ENCODE measurements at regions not wholly inside any gene's neighbourhood (a gene's known extent, or its start where the extent isn't known, plus 50 kb on each side); places are given as distances from the start of the nearest gene placed in this dataset.

DNA sequence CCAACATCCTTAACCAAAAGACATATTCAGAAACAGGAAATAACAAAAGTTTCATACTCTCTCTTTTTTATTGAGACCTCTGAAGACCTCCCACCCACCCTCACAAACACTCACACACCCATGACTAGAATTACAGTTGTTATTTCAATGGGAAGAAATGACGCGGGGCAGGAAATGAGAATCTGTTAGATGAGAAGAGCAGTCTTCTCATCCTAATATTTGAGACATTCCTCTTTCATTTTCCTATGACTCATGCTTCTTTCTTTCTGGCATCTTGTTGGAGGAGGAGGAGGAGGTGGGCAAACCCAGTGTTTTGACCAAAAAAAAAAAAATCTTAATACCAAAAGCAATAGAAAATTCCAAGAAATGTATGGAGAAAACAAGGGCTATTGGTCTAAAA, 179.5 kb upstream of the TARS1 start:
- ChIA-PET POLR2A (no interaction called here), CTCF (interaction anchor here (0.7 kb wide), 1 partner anchor 621 kb away, joined by 4 read pairs; no protein-coding TSS in a partner anchor)
- H3K4me3 ChIP-seq = no peak overlapping the region
- DNase-seq (ENCODE audit: low read depth in 1 of 2, low spot score in 1 of 2) (no peak), ATAC-seq (no peak), FAIRE-seq (no peak)
- 0 out of 3 replicates have a peak, but pooled peaks cover 8% of the 10 kb centered on the region for H3K4me1 ChIP-seq
- TF ChIP-seq FOSL2 (IDR thresholded peaks at IDR 0.05) (no peak), FOSL2 (CRISPR knock-in tag; IDR thresholded peaks at IDR 0.05) (peak; percentile 34; the same call in 1 of the 2 replicates), TFCP2L1 (CRISPR knock-in tag; IDR thresholded peaks at IDR 0.05) (no peak), MAZ (IDR thresholded peaks at IDR 0.05; ENCODE audit: borderline replicate concordance, low read depth, low read length) (no peak), MAFK (IDR thresholded peaks at IDR 0.05; ENCODE audit: partially characterized antibody) (no peak)
- WGBS (ENCODE audit: missing lambda C conversion rate) = 79% methylated on average over 2 of the region's 2 CpGs
- 0 out of 3 replicates have a peak, but pooled peaks cover 6% of the 10 kb centered on the region for H3K9me3 ChIP-seq
- no peak overlapping the region for H3K4me2 ChIP-seq
- no peak overlapping the region for H3K27ac ChIP-seq

DNA sequence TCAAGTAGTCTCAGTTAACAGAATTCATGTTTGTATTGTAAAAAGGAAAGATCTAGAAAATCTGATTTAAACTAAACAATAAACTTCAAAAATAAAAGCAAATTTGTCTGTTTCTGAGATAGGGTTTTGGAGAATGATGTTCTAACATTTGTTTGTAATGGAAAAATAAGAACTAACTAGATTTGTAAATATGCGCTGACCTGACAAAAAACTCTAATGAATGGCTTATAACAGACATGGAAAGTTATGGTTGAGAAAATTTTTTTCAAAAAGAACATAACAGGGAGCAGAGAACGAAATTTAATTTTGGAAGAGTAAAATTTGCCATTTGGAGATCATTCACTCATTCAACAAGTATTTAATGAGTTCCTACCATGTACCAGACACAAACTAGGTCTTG, 179.0 kb upstream of the TARS1 start:
- CTCF ChIA-PET = interaction anchor here (0.7 kb wide), 1 partner anchor 621 kb away, joined by 4 read pairs; no protein-coding TSS in a partner anchor
- POLR2A ChIA-PET = no interaction called here
- no peak overlapping the region for H3K27ac ChIP-seq

DNA sequence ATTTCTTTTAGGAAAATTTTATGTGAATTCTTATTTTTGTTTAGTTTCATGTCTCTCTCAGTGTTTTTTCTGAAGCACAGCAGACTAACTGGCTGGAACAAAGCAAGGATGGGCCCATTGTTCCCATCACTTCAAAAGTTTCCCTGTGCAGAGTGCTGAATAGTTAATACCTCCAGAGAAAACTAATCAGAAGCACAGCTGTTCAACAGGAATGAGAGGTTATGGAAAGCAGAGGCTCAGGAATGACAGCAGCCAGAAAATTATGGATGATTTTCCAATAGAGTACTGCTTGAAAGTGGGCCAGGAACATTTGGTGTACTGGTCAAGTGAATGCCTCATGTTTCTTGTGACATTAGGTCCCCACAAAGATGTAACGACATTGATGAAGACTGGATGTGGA, 173.0 kb upstream of the TARS1 start:
- WGBS (ENCODE audit: missing lambda C conversion rate) = 91% methylated on average over 1 of the region's 1 CpG
- Histone ChIP-seq H3K9me3 (0 out of 3 replicates have a peak, but pooled peaks cover 6% of the 10 kb centered on the region), H3K4me1 (peaks cover 12% of the 10 kb centered on the region), H3K4me3 (no peak overlapping the region), H3K27ac (no peak overlapping the region), H3K4me2 (no peak overlapping the region)
- DNase-seq (ENCODE audit: low read depth in 1 of 2, low spot score in 1 of 2) (no peak), FAIRE-seq (no peak), ATAC-seq (no peak)
- POLR2A ChIA-PET = no interaction called here
- TF ChIP-seq SREBF2 (IDR thresholded peaks at IDR 0.05) = no peak
- TF ChIP-seq FOXS1 (CRISPR knock-in tag; IDR thresholded peaks at IDR 0.05) = no peak
- TF ChIP-seq CEBPB (IDR thresholded peaks at IDR 0.05) = no peak
- no peak for TF ChIP-seq BHLHE40 (IDR thresholded peaks at IDR 0.05; ENCODE audit: low read depth, low read length)
- no peak for TF ChIP-seq NR3C1 (IDR thresholded peaks at IDR 0.05)
- TF ChIP-seq RFX5 (IDR thresholded peaks at IDR 0.05) = no peak
- no peak for TF ChIP-seq MYC (IDR thresholded peaks at IDR 0.05; ENCODE audit: borderline replicate concordance, low read length)
- TF ChIP-seq ZFP36 (IDR thresholded peaks at IDR 0.05; ENCODE audit: borderline replicate concordance, partially characterized antibody) = no peak
- TF ChIP-seq, protein P1, sequence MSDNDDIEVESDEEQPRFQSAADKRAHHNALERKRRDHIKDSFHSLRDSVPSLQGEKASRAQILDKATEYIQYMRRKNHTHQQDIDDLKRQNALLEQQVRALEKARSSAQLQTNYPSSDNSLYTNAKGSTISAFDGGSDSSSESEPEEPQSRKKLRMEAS (IDR thresholded peaks at IDR 0.05) = no peak
- TF ChIP-seq, protein P2, sequence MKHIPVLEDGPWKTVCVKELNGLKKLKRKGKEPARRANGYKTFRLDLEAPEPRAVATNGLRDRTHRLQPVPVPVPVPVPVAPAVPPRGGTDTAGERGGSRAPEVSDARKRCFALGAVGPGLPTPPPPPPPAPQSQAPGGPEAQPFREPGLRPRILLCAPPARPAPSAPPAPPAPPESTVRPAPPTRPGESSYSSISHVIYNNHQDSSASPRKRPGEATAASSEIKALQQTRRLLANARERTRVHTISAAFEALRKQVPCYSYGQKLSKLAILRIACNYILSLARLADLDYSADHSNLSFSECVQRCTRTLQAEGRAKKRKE (CRISPR knock-in tag; IDR thresholded peaks at IDR 0.05; ENCODE audit: low read depth) = no peak
- TF ChIP-seq HDAC2 (IDR thresholded peaks at IDR 0.05) = no peak
- TF ChIP-seq HOXA7 (CRISPR knock-in tag; IDR thresholded peaks at IDR 0.05) = no peak
- no peak for TF ChIP-seq FOSL2 (IDR thresholded peaks at IDR 0.05)
- TF ChIP-seq FOSL2 (CRISPR knock-in tag; IDR thresholded peaks at IDR 0.05) = no peak
- TF ChIP-seq SMC3 (IDR thresholded peaks at IDR 0.05) = no peak
- CTCF ChIA-PET = interaction anchor here (0.6 to 0.9 kb wide), 2 partner anchors 23 to 1942 kb away, joined by 3 read pairs; no protein-coding TSS in a partner anchor

More for the DNA sequence above, 179.0 kb upstream of the TARS1 start:
- Histone ChIP-seq H3K9me3 (0 out of 3 replicates have a peak, but pooled peaks cover 6% of the 10 kb centered on the region), H3K4me3 (no peak overlapping the region), H3K4me2 (no peak overlapping the region), H3K4me1 (0 out of 3 replicates have a peak, but pooled peaks cover 8% of the 10 kb centered on the region)
- 55% methylated on average over 2 of the region's 2 CpGs for whole genome bisulfite sequencing (ENCODE audit: missing lambda C conversion rate)
- TF ChIP-seq MAFK (IDR thresholded peaks at IDR 0.05; ENCODE audit: partially characterized antibody) = peak; percentile 84
- TF ChIP-seq ESRRA (IDR thresholded peaks at IDR 0.05; ENCODE audit: borderline replicate concordance, low read length) = no peak
- ATAC-seq = no peak
- DNase-seq (ENCODE audit: low read depth in 1 of 2, low spot score in 1 of 2) = no peak
- no peak for FAIRE-seq

DNA sequence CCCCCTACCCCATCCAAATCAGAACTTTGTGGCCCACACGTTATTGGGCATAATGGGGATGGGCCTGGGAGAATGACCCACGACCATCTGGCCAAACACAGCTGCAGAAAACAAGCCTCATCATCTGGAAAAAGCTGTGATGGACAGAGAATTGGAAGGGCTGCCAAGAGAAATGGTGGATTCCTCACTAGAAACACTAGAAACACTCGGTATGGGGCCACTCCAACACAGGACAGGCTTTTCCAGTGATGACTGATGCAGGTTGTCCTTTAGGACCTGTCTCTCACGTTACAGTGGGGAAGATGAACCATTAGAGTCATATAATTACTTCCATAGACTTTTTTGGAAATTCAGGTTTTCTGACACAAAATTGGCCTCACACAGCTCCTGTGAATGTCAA, 172.4 kb upstream of the TARS1 start:
- ChIA-PET CTCF (interaction anchor here (0.9 kb wide), 1 partner anchor 23 kb away, joined by 3 read pairs; no protein-coding TSS in a partner anchor), POLR2A (no interaction called here)
- 53% methylated on average over 4 of the region's 4 CpGs for WGBS (ENCODE audit: missing lambda C conversion rate)
- TF ChIP-seq, protein P3, sequence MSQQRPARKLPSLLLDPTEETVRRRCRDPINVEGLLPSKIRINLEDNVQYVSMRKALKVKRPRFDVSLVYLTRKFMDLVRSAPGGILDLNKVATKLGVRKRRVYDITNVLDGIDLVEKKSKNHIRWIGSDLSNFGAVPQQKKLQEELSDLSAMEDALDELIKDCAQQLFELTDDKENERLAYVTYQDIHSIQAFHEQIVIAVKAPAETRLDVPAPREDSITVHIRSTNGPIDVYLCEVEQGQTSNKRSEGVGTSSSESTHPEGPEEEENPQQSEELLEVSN (IDR thresholded peaks at IDR 0.05; ENCODE audit: borderline replicate concordance, low read depth) = no peak
- no peak for TF ChIP-seq HOXB13 (CRISPR knock-in tag; IDR thresholded peaks at IDR 0.05; ENCODE audit: low read depth)
- TF ChIP-seq, protein P4, sequence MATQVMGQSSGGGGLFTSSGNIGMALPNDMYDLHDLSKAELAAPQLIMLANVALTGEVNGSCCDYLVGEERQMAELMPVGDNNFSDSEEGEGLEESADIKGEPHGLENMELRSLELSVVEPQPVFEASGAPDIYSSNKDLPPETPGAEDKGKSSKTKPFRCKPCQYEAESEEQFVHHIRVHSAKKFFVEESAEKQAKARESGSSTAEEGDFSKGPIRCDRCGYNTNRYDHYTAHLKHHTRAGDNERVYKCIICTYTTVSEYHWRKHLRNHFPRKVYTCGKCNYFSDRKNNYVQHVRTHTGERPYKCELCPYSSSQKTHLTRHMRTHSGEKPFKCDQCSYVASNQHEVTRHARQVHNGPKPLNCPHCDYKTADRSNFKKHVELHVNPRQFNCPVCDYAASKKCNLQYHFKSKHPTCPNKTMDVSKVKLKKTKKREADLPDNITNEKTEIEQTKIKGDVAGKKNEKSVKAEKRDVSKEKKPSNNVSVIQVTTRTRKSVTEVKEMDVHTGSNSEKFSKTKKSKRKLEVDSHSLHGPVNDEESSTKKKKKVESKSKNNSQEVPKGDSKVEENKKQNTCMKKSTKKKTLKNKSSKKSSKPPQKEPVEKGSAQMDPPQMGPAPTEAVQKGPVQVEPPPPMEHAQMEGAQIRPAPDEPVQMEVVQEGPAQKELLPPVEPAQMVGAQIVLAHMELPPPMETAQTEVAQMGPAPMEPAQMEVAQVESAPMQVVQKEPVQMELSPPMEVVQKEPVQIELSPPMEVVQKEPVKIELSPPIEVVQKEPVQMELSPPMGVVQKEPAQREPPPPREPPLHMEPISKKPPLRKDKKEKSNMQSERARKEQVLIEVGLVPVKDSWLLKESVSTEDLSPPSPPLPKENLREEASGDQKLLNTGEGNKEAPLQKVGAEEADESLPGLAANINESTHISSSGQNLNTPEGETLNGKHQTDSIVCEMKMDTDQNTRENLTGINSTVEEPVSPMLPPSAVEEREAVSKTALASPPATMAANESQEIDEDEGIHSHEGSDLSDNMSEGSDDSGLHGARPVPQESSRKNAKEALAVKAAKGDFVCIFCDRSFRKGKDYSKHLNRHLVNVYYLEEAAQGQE (IDR thresholded peaks at IDR 0.05) = no peak
- no peak for TF ChIP-seq NR3C1 (IDR thresholded peaks at IDR 0.05)
- TF ChIP-seq ZFP36 (IDR thresholded peaks at IDR 0.05; ENCODE audit: borderline replicate concordance, partially characterized antibody) = no peak
- TF ChIP-seq CBX8 (IDR thresholded peaks at IDR 0.05) = no peak
- H3K4me3 ChIP-seq = no peak overlapping the region
- FAIRE-seq (no peak), DNase-seq (ENCODE audit: low read depth in 1 of 2, low spot score in 1 of 2) (no peak), ATAC-seq (no peak)
- no peak overlapping the region for H3K27ac ChIP-seq
- H3K4me1 ChIP-seq = peaks cover 12% of the 10 kb centered on the region
- 0 out of 3 replicates have a peak, but pooled peaks cover 6% of the 10 kb centered on the region for H3K9me3 ChIP-seq
- H3K4me2 ChIP-seq = no peak overlapping the region

Measured in A549 (cell line).